ENCODE measurements at regions not wholly inside any gene's neighbourhood (a gene's known extent, or its start where the extent isn't known, plus 50 kb on each side); places are given as distances from the start of the nearest gene placed in this dataset.
"Not testable (repeated sequence)": the region's sequence is repeated elsewhere in the genome, so short reads cannot be mapped to it uniquely, and the experiment has no call there.

GRCh38 chr16:61432421-61432820, 603.8 kb downstream of the CDH8 start:
- no peak for DNase-seq (ENCODE audit: low spot score)

DNA sequence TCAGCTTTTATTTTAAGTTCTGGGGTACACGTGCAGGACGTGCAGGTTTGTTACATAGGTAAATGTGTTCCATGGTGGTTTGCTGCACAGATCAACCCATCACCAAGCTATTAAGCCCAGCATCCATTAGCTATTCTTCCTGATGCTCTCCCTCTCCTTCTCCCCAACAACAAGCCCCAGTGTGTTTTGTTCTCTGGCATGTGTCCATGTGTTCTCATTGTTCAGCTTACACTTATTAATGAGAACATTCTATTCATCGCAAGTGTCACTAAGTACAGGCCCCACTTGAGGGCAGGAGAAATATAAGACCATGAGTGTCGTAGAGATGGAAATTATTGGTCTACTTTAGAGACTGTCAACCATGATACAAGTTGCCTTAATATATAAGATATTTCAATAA, 615.1 kb downstream of the CDH8 start:
- no peak for DNase-seq (ENCODE audit: low spot score)

GRCh38 chr16:61419791-61420190, 616.4 kb downstream of the CDH8 start:
- no peak for DNase-seq (ENCODE audit: low spot score)

- DNase-seq (ENCODE audit: low spot score), result not testable (repeated sequence)
These were observed 617.4 kb downstream of the CDH8 start for GRCh38 chr16:61418802-61419201.

DNA sequence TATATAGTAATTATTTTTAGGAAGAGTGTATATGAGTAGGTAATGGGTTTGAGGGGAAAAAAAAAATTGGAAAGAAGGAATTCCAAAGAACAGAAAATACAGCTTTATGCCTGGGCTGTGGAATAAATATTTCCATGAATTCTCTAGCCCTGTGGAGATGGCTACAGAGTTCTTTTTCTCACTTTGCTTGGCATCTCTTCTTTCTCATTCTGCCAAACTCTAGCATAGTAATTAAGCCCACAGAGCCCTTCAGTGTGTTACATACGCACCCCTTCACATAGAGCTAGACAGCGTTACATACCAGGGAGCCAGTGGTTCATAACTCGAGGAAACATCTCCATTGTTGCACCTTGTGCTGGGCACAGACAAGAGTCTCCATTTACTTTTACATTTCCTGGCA, 621.1 kb downstream of the CDH8 start:
- no peak for DNase-seq (ENCODE audit: low spot score)

- DNase-seq (ENCODE audit: low spot score), result no peak
These were observed 623.2 kb downstream of the CDH8 start for GRCh38 chr16:61413021-61413420.

GRCh38 chr16:61412562-61412961, 623.7 kb downstream of the CDH8 start:
- no peak for DNase-seq (ENCODE audit: low spot score)

DNA sequence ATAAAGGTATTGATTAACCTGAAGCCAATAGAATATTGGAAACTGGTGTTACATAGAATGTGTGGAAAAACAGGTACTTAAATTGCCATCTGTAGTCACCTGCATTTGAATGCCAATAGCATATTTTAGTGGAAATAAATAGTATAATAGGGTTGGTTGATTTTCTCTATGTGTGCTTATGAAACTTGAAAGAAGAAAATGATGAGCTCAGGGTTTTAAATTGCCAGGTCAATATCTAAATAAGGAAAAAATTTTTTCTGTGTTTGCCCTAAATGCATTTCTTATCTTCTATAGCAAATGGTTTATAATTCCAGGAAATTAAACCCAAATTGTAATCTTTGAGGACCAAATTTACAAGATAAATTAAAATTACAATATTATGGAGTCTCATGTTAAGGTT, 626.6 kb downstream of the CDH8 start:
- no peak for DNase-seq (ENCODE audit: low spot score)

DNA sequence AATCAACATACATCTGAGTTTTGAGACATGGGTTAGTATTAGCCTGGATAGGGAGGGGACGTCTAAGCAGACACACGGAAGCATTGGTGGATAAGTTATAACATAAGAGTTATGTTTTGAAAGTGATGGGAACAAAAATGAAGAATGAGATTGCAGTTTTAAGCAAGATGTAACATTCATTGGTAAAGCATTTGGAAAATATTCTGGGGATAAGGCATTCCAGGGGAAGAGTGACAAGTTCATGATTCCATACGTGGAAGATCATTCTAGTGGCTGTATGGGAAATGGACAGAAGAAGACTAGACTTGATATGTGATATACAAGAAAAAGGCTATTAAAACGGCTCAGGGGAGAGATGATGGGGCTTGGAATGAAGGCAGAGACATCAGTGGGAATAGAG, 632.9 kb downstream of the CDH8 start:
- no peak for DNase-seq (ENCODE audit: low spot score)

DNA sequence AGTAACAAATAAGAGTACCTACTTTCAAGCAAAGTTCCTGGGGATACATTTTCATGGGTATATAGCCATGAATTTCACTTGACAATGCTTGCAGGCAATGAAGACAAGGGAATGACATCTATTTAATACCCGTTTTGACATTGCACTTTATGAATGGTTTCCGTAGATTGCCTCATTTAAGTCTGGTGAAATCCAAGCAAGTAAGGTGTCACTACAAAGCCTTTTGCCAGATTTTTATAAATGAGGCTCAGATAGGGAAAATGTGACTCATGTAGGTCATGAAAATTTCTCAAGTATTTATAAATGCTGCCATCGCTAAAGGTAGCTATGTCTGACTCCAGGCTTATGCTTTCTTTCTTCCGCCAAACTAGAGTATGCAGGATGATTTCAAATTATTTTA, 644.3 kb downstream of the CDH8 start:
- DNase-seq (ENCODE audit: low spot score), result no peak

GRCh38 chr16:61390965-61391637, 645.1 kb downstream of the CDH8 start:
- no peak for DNase-seq (ENCODE audit: low spot score)

DNA sequence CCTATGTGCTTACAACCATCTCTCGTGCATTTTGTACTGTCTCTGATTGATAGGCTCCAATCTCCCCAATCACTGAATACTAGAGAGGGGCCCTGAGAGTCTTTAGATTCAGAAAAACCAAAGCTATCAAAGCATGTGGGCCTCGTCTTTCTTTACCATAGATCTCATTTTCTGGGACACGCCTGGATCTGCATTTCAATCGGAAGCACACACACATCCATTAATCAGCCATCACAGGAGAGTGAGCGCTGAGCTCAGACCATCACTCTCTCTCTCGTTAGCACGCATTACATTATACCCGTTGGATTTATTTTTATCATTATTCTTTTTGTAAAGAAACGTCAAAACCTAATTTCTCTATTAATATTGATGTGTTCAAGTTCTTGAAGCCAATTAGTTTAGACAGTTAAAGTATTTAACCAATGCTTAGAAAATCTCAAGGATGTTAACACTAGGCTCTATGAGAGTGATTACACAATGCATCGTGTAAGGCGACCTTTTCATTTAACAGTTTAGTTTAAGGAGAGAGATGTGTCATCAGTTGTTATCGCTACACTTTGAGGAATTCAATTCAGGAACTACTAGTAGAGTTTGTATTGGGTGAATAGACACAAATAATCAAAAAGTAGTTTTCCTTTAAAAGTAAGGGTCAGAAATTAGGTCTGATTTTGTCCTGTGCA, 650.7 kb downstream of the CDH8 start:
- DNase-seq (ENCODE audit: low spot score), result no peak

DNA sequence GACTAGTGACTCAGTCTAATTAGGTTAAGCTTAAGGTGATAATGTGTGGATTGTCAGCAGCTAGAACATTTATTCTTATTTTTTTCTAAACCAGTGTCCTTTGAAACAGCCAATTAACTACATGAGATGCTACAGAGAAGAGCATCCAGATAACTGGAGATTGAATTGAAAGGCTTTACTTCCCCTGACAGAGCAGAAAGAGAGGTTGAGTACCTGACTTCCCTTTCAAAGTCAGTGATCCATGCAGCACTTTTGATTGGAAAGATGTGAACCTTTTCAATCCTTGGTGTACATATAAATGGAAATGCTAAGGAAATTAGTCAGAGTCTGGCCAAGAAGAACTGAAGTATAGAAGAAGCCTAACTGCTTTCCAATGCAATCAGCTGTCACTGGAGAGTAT, 653.8 kb downstream of the CDH8 start:
- no peak for DNase-seq (ENCODE audit: low spot score)

- DNase-seq (ENCODE audit: low spot score), result no peak
These were observed 656.9 kb downstream of the CDH8 start for GRCh38 chr16:61379311-61379710.

GRCh38 chr16:61374071-61374470, 662.2 kb downstream of the CDH8 start:
- no peak for DNase-seq (ENCODE audit: low spot score)

DNA sequence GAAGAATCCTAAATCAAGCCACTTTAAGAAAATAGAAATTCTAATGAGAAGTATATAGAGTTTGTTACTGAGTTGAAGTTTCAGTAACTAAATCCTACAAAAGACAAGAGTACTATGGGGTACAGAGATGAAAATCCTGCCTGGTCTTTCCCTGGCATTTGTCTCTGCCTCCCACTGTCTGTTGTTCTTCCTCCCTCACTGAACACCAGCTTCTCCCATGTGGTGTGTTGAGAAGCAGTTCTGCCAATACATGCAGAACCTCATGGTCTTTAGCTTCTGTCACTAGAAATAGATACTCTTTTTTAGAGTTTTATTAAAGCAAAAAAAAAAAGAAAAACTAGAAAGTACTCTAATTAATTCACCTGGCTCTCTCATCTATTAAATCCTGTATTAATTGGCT, 664.4 kb downstream of the CDH8 start:
- DNase-seq (ENCODE audit: low spot score), result no peak

DNA sequence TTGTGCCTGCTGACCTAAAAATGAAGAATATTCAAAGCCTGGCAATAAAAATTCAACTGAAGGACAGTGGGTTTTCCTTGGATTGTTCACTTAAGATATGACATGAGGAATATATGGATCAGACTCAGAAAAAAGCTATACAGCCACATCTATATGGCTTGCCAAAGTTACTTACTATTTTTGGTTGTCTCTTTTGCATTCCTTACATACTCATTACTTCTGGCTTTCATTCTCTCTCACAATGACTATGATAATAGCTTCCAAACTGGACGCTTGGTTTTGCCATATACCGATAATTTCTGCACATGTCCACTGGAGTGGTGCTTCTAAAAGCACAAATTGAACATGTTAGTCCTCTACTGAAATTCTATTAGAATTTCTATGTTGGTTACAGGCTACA, 664.9 kb downstream of the CDH8 start:
- no peak for DNase-seq (ENCODE audit: low spot score)

DNA sequence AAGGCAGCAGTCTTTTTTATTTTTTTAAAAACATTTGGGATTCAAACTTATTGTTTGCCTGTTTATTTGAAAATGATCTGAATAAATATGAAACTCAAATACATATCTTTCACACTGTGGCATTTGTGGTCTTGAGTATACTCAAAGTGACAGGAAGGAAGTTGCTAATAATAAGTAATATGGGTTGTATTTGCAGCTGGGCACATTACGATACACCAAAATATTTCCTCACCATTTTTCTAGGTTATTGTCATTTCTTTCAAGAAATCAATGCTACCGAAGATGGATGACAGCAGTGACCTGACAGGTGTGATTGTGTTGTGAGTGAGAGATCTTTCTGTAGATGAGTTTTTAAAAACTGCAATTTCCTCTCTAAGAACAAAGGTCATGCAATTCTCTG, 665.7 kb downstream of the CDH8 start:
- no peak for DNase-seq (ENCODE audit: low spot score)

DNA sequence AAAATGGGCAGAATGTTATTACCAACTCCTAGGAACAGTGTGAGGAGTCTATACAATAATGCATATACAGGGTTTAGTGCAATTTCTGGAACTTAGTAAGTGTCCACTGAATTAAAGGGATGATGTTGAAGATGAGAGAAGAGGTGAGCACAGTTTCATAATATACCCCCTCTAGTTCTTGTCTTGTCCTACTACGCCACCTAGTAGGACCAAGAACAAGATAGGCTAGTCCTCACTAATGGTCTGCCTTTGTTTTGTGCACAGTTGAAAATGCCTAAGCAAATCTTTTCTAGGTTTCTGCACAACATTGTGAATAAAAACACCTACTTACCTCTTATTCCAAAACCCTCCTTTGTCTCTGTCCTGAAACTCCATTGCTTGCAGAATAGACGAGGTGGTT, 670.2 kb downstream of the CDH8 start:
- no peak for DNase-seq (ENCODE audit: low spot score)

GRCh38 chr16:61364990-61365389, 671.2 kb downstream of the CDH8 start:
- no peak for DNase-seq (ENCODE audit: low spot score)

- DNase-seq (ENCODE audit: low spot score), result no peak
These were observed 673.7 kb downstream of the CDH8 start for GRCh38 chr16:61362585-61362984.

DNA sequence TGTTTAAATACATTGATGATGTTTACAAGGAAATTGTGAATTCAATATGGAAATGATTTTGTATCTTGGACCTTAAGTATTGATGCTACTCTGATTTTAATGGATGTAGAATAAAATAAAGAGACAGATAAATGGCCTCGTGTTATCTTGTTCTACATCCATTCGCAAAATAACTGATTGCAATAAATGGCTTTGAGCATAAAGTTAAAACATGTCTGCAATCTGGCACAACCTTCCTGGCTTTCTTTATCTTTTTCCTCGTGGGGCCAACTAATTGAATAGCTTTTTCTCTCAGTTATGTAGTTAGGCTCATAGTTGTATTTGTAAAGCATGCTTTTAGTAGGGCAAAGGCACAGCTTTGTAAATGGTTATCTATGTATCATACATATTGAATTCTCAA, 691.4 kb downstream of the CDH8 start:
- DNase-seq (ENCODE audit: low spot score), result no peak

GRCh38 chr16:61332461-61332860, 703.8 kb downstream of the CDH8 start:
- no peak for DNase-seq (ENCODE audit: low spot score)

- DNase-seq (ENCODE audit: low spot score), result no peak
These were observed 712.2 kb downstream of the CDH8 start for GRCh38 chr16:61324044-61324443.
